OCI-LY1 (cell line): ENCODE measurements at regions not wholly inside any gene's neighbourhood (a gene's known extent, or its start where the extent isn't known, plus 50 kb on each side); places are given as distances from the start of the nearest gene placed in this dataset.

ENCODE experiments used
- H2AFZ ChIP-seq: fragments of 200-600 bp; sonication (generic), shearing (Covaris generic); 2 replicates; pipeline ENCODE4 v1.6.0; 2014; ENCODE audit warnings: antibody characterized with exemption, mild to moderate bottlenecking, low read length
- H3F3A ChIP-seq: fragments of 200-600 bp; sonication (generic), shearing (Covaris generic); 2 replicates; pipeline ENCODE4 v1.6.0; 2014; ENCODE audit warnings: mild to moderate bottlenecking, antibody characterized with exemption, low read length, moderate library complexity; ENCODE audit not compliant: insufficient read depth
- H3K27ac ChIP-seq: fragments of 200-600 bp; sonication (generic); 2 replicates; pipeline ENCODE4 v1.5.1; 2014; ENCODE audit warnings: low read length, mixed run types, mild to moderate bottlenecking, low read depth; ENCODE audit not compliant: poor library complexity, severe bottlenecking
- H3K27me3 ChIP-seq: fragments of 200-600 bp; sonication (generic); 2 replicates; pipeline ENCODE4 v1.6.0; 2014; ENCODE audit warnings: antibody characterized with exemption, mild to moderate bottlenecking, low read length, moderate library complexity; ENCODE audit not compliant: insufficient read depth
- H3K36me3 ChIP-seq: fragments of 200-600 bp; sonication (generic); 2 replicates; pipeline ENCODE4 v1.6.1; 2014; ENCODE audit warnings: mild to moderate bottlenecking, antibody characterized with exemption, low read length, moderate library complexity, mixed read lengths; ENCODE audit not compliant: insufficient read depth
- H3K4me1 ChIP-seq: fragments of 200-600 bp; sonication (generic); 2 replicates; pipeline ENCODE4 v1.5.1; 2014; ENCODE audit warnings: mild to moderate bottlenecking, low read length, moderate library complexity; ENCODE audit not compliant: insufficient read depth, severe bottlenecking
- H3K4me2 ChIP-seq: fragments of 200-600 bp; sonication (generic), shearing (Covaris generic); 2 replicates; pipeline ENCODE4 v1.6.1; 2014; ENCODE audit warnings: low read length
- H3K4me3 ChIP-seq: fragments of 200-600 bp; sonication (generic); 2 replicates; pipeline ENCODE4 v1.5.1; 2014; ENCODE audit warnings: low read length, low read depth, mild to moderate bottlenecking, mixed read lengths; ENCODE audit not compliant: poor library complexity, severe bottlenecking
- H3K79me2 ChIP-seq: fragments of 200-600 bp; shearing (Covaris generic); 2 replicates; pipeline ENCODE4 v1.6.1; 2016; ENCODE audit warnings: mixed run types, low read length, mixed read lengths; ENCODE audit not compliant: insufficient read depth
- H3K9ac ChIP-seq: fragments of 200-600 bp; sonication (generic), shearing (Covaris generic); 2 replicates; pipeline ENCODE4 v1.6.1; 2014; ENCODE audit warnings: mild to moderate bottlenecking, low read length, mixed read lengths
- H3K9me2 ChIP-seq: fragments of 200-600 bp; sonication (generic), shearing (Covaris generic); 2 replicates; pipeline ENCODE4 v1.6.1; 2014; ENCODE audit warnings: low read depth, mild to moderate bottlenecking, low read length, mixed read lengths
- H3K9me3 ChIP-seq: fragments of 200-600 bp; shearing (Covaris generic); 2 replicates; pipeline ENCODE4 v1.6.1; 2014; ENCODE audit warnings: low read length, mixed read lengths
- H4K20me1 ChIP-seq: fragments of 200-600 bp; sonication (generic), shearing (Covaris generic); 2 replicates; pipeline ENCODE4 v1.6.0; 2016; ENCODE audit warnings: mild to moderate bottlenecking, low read length; ENCODE audit not compliant: insufficient read depth
- CTCF ChIP-seq: fragments of 200-600 bp; sonication (generic), shearing (Covaris generic); IDR thresholded peaks from 2 replicates; pipeline ENCODE4 v1.5.1; 2017; ENCODE audit warnings: mild to moderate bottlenecking, antibody characterized with exemption, low read length, moderate library complexity, mixed read lengths
- EZH2 ChIP-seq: fragments of 200-600 bp; sonication (generic), shearing (Covaris generic); IDR thresholded peaks from 2 replicates; pipeline ENCODE4 v1.8.0; 2017; ENCODE audit warnings: borderline replicate concordance, mixed run types, mild to moderate bottlenecking, antibody characterized with exemption, low read length, moderate library complexity, mixed read lengths

- no peaks in the 10 kb centered on the region for H3K9me2 ChIP-seq
- H3K27ac ChIP-seq = no peak overlapping the region
- no peak for TF ChIP-seq CTCF
- H3K9me3 ChIP-seq = no peaks in the 10 kb centered on the region
- H3K9ac ChIP-seq = no peak overlapping the region
- no peaks in the 10 kb centered on the region for H4K20me1 ChIP-seq
- no peaks in the 10 kb centered on the region for H3F3A ChIP-seq
- no peak overlapping the region for H3K4me3 ChIP-seq
- H3K36me3 ChIP-seq = no peaks in the 10 kb centered on the region
- no peaks in the 10 kb centered on the region for H3K79me2 ChIP-seq
- H2AFZ ChIP-seq = no peak overlapping the region
- no peak overlapping the region for H3K4me2 ChIP-seq
- H3K27me3 ChIP-seq = no peaks in the 10 kb centered on the region
- H3K4me1 ChIP-seq = no peaks in the 10 kb centered on the region
Observed at GRCh38 chr22:48905206-48905975, 922.3 kb downstream of the BRD1 start.

GRCh38 chr22:48902983-48903650 is 924.6 kb downstream of the BRD1 start:
- Histone ChIP-seq H4K20me1 (no peaks in the 10 kb centered on the region), H3K36me3 (no peaks in the 10 kb centered on the region), H3K4me3 (no peak overlapping the region), H3K27ac (no peak overlapping the region), H3K79me2 (no peaks in the 10 kb centered on the region), H3K4me1 (no peaks in the 10 kb centered on the region), H3K9ac (no peak overlapping the region), H3K27me3 (no peaks in the 10 kb centered on the region; the same call in 1 of the 2 replicates), H3F3A (no peaks in the 10 kb centered on the region), H3K9me2 (no peaks in the 10 kb centered on the region), H2AFZ (no peak overlapping the region), H3K4me2 (no peak overlapping the region), H3K9me3 (no peaks in the 10 kb centered on the region)
- no peak for TF ChIP-seq EZH2
- TF ChIP-seq CTCF = no peak

GRCh38 chr22:48902001-48902869 is 925.4 kb downstream of the BRD1 start:
- no peak overlapping the region for H3K9ac ChIP-seq
- H3K4me1 ChIP-seq = no peaks in the 10 kb centered on the region
- no peak overlapping the region for H3K4me3 ChIP-seq
- H4K20me1 ChIP-seq = no peaks in the 10 kb centered on the region
- H3K27ac ChIP-seq = no peak overlapping the region
- no peaks in the 10 kb centered on the region for H3K9me3 ChIP-seq
- H3K79me2 ChIP-seq = no peaks in the 10 kb centered on the region
- no peak overlapping the region for H3K4me2 ChIP-seq
- no peaks in the 10 kb centered on the region for H3F3A ChIP-seq
- no peak for TF ChIP-seq EZH2
- no peak for TF ChIP-seq CTCF
- no peaks in the 10 kb centered on the region; the same call in 1 of the 2 replicates for H3K27me3 ChIP-seq
- no peaks in the 10 kb centered on the region for H3K9me2 ChIP-seq
- no peaks in the 10 kb centered on the region for H3K36me3 ChIP-seq
- H2AFZ ChIP-seq = no peak overlapping the region
